Tibial nerve (tissue), 3 donors: ENCODE measurements at regions not wholly inside any gene's neighbourhood (a gene's known extent, or its start where the extent isn't known, plus 50 kb on each side); places are given as distances from the start of the nearest gene placed in this dataset.

Experiments
- EP300 ChIP-seq, 2 donors: sonication (generic); formaldehyde crosslinking; IDR thresholded peaks; one replicate each; pipeline ENCODE4 v1.6.1; 2017; ENCODE audit warnings: antibody characterized with exemption in 2 of 2, mild to moderate bottlenecking in 1 of 2
- POLR2A ChIP-seq, 2 donors: fragments of 450-650 bp; IDR thresholded peaks; one replicate each; pipeline ENCODE4 v1.6.1; 2017; ENCODE audit warnings: antibody characterized with exemption in 2 of 2, mild to moderate bottlenecking in 2 of 2, moderate library complexity in 2 of 2

DNA sequence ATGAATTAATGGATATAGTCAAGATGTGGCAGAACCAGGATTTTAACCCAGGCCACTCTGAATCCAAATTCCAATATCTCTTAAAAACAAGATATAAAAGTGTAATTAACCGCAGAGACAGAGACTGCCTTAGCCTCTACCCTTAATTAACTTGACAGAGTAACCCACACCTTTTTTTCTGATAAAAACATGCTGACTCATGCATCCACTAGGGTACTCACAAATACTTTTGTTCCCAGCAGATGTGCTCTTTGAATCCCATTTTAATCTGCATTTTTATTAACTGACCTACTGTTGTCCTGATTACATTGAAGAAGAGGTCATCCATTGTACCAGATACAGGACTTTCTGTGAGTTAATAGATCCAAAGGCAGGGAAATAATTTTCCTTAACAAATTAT is 278.3 kb downstream of the CHL1 start:
- no peak for TF ChIP-seq EP300 (IDR thresholded peaks at IDR 0.05)
- no peak for TF ChIP-seq POLR2A (IDR thresholded peaks at IDR 0.05)
